Natural killer cell (primary cell): ENCODE measurements at regions not wholly inside any gene's neighbourhood (a gene's known extent, or its start where the extent isn't known, plus 50 kb on each side); places are given as distances from the start of the nearest gene placed in this dataset.

ENCODE experiments used
- ATAC-seq, 3 donors: fragments of 150-1000 bp in 2 of 3; fragments of 200-7000 bp in 1 of 3; cut with Tn5 transposase; 1 replicate in 1 of 3; 2 replicates in 2 of 3; pipeline ENCODE4 v1.10.0; 2021; ENCODE audit warnings: mild to moderate bottlenecking in 2 of 3, moderate library complexity in 2 of 3
- DNase-seq, 2 donors: peaks; one replicate each; pipeline versions ENCODE4 v3.0.0 to v3.0.0-alpha.2; 2013 to 2021; ENCODE audit warnings: mixed read lengths in 1 of 2
- H3K27ac ChIP-seq: one replicate; pipeline ENCODE4 v1.5.1; 2013; ENCODE audit warnings: mild to moderate bottlenecking, low read length
- H3K27me3 ChIP-seq: one replicate; pipeline ENCODE4 v1.6.1; 2013; ENCODE audit warnings: low read length; ENCODE audit not compliant: control insufficient read depth, insufficient read depth
- H3K36me3 ChIP-seq: one replicate; pipeline ENCODE4 v1.6.1; 2013; ENCODE audit warnings: low read length; ENCODE audit not compliant: control insufficient read depth, insufficient read depth
- H3K4me1 ChIP-seq: one replicate; pipeline ENCODE4 v1.6.1; 2013; ENCODE audit warnings: low read length; ENCODE audit not compliant: control insufficient read depth, insufficient read depth
- H3K4me3 ChIP-seq: one replicate; pipeline ENCODE4 v1.5.1; 2013; ENCODE audit warnings: low read length
- H3K9me3 ChIP-seq: one replicate; pipeline ENCODE4 v1.6.1; 2013; ENCODE audit warnings: low read length; ENCODE audit not compliant: control insufficient read depth, insufficient read depth
- H3K27ac Mint-ChIP-seq, 2 donors: one replicate each; pipeline ENCODE4 v1.8.0; 2022; ENCODE audit warnings: mild to moderate bottlenecking in 2 of 2, mixed read lengths in 2 of 2, moderate library complexity in 1 of 2
- H3K27me3 Mint-ChIP-seq, 2 donors: one replicate each; pipeline ENCODE4 v1.8.0; 2022; ENCODE audit warnings: low read depth in 2 of 2, mixed read lengths in 2 of 2
- H3K36me3 Mint-ChIP-seq: one replicate; pipeline ENCODE4 v1.8.0; 2022; ENCODE audit warnings: mixed read lengths
- H3K4me1 Mint-ChIP-seq, 2 donors: one replicate each; pipeline ENCODE4 v1.8.0; 2022; ENCODE audit warnings: mixed read lengths in 2 of 2
- H3K4me3 Mint-ChIP-seq: one replicate; pipeline ENCODE4 v1.8.0; 2022; ENCODE audit warnings: mild to moderate bottlenecking, moderate library complexity, mixed read lengths
- H3K9me3 Mint-ChIP-seq, 2 donors: one replicate each; pipeline ENCODE4 v1.8.0; 2022; ENCODE audit warnings: mixed read lengths in 2 of 2
- WGBS: methylation state at CpG from one replicate; pipeline ENCODE4 v1.1.7; 2013; ENCODE audit warnings: missing lambda C conversion rate; ENCODE audit not compliant: insufficient coverage; 5-methylcytosine and 5-hydroxymethylcytosine counted together
- intact Hi-C: fragments of 100-400 bp; cut with micrococcal nuclease; formaldehyde crosslinking; loops from one replicate; pipeline ENCODE4 v1.14.2; 2022
- TF ChIP-seq, protein P1 (sequence below): fragments of 200-600 bp; IDR thresholded peaks from one replicate; pipeline ENCODE4 v1.8.0; 2022; ENCODE audit warnings: antibody characterized with exemption

DNA sequence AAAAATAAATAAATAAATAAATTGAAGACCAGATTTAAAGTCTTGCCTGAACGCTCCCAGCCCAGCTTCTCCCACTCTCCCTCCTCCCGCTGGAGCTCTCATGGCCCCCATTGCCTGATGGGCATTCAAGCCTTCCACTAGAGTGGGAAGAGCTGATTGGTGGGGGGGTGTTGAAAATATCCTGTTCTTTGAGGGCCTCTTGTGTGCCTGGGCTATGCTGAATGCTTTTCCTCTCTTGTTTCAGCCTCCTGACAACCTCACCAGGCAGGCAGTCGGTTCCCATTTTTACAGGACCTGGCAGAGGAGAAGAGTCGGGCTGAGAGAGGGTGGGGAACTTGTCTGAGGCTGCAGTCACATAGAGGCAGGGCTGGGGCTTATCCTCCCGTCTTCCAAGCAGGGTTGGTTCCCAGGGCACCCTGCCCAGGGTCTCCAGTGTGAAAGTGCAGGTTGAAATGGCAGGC, 59.2 kb upstream of the SSBP3 start:
- peaks cover 40% of the 10 kb centered on the region for H3K4me1 ChIP-seq
- H3K36me3 ChIP-seq, result no peaks in the 10 kb centered on the region
- no peak overlapping the region for H3K4me3 ChIP-seq
- 55% methylated on average over 3 of the region's 5 CpGs for WGBS
- no peaks in the 10 kb centered on the region for H3K9me3 ChIP-seq
- no peak overlapping the region for H3K27ac ChIP-seq
- Mint-ChIP-seq H3K27ac (peak overlapping the region in 1 of 2 donors; percentile 79), H3K4me1 (peaks cover 27 to 47% of the 10 kb centered on the region in 2 donors), H3K4me3 (no peak overlapping the region), H3K9me3 (no peaks in the 10 kb centered on the region), H3K27me3 (no peaks in the 10 kb centered on the region), H3K36me3 (no peaks in the 10 kb centered on the region)
- intact Hi-C loops, result no loop called here
- DNase-seq (no peak), ATAC-seq (no peak)
- TF ChIP-seq, protein P1, sequence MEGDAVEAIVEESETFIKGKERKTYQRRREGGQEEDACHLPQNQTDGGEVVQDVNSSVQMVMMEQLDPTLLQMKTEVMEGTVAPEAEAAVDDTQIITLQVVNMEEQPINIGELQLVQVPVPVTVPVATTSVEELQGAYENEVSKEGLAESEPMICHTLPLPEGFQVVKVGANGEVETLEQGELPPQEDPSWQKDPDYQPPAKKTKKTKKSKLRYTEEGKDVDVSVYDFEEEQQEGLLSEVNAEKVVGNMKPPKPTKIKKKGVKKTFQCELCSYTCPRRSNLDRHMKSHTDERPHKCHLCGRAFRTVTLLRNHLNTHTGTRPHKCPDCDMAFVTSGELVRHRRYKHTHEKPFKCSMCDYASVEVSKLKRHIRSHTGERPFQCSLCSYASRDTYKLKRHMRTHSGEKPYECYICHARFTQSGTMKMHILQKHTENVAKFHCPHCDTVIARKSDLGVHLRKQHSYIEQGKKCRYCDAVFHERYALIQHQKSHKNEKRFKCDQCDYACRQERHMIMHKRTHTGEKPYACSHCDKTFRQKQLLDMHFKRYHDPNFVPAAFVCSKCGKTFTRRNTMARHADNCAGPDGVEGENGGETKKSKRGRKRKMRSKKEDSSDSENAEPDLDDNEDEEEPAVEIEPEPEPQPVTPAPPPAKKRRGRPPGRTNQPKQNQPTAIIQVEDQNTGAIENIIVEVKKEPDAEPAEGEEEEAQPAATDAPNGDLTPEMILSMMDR, result no peak
- no peaks in the 10 kb centered on the region for H3K27me3 ChIP-seq

DNA sequence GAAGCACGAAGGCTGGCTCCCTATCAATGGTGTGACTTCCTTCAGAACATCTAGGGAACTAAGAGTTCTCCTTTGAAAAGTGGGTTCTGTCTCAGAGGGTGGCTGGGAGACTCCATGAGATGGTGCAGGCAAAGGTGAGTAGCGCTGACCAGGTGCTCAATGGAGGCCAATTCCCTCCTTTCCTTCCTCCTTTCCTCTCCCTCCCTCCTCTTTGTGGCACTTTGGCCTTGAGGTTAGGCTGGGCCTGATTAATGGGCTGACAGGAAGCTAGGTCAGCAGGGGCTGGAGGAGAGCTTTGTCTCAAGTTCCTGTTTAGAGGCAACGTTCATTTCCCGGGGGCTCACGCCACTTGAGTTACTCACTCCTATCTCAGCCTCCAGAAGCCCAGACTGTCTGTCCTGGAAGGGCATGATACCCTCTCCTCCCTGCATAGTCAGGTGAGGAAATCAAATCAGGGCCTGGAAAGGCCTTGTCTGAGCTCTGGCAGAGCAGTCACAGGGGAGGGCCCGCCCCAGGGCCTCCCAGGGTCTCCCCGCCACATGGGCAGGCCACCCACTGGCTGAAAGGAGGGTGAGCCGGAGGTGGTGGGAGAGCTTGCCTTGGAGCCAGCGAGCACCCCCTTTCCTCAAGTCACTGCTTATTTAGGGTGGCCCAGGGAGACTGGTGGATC, 58.4 kb upstream of the SSBP3 start:
- Mint-ChIP-seq H3K9me3 (no peaks in the 10 kb centered on the region), H3K4me3 (no peak overlapping the region), H3K27ac (peak overlapping the region; percentile 58 to 74), H3K36me3 (no peaks in the 10 kb centered on the region), H3K27me3 (no peaks in the 10 kb centered on the region), H3K4me1 (peaks cover 26 to 49% of the 10 kb centered on the region in 2 donors)
- ATAC-seq (peak in 2 of 3 donors; percentile 41 to 63), DNase-seq (no peak)
- intact Hi-C loops, result no loop called here
- no peaks in the 10 kb centered on the region for H3K27me3 ChIP-seq
- no peaks in the 10 kb centered on the region for H3K9me3 ChIP-seq
- 41% methylated on average over 8 of the region's 9 CpGs for WGBS
- H3K4me1 ChIP-seq, result peaks cover 46% of the 10 kb centered on the region
- TF ChIP-seq, protein P1, result no peak
- H3K4me3 ChIP-seq, result no peak overlapping the region
- peak overlapping the region; percentile 39 for H3K27ac ChIP-seq
- no peaks in the 10 kb centered on the region for H3K36me3 ChIP-seq

DNA sequence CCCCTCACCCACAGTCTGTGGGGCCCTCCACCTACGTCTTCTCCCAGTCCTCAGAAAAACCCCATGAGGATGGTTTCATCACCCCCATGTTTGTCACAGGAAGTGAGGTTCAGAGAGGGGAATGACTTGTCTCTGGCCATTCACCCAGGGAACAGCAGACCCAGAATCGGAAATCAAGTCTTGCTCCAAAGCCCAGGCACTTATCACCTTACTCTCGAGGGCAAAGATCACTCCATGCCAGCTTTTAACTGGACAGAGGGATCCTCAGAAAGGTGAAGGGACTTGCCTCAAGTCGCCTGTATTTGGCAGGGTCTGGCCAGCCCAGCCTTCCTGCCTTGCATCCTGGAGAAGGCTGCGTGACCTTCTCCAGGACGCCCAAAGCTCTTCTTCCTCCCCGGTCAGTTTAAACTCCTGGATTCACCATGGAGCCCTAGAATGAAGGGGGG, 57.9 kb upstream of the SSBP3 start:
- H3K9me3 Mint-ChIP-seq, result no peaks in the 10 kb centered on the region
- Histone ChIP-seq H3K36me3 (no peaks in the 10 kb centered on the region), H3K4me3 (no peak overlapping the region), H3K27ac (peak overlapping the region; percentile 39), H3K4me1 (peaks cover 46% of the 10 kb centered on the region), H3K9me3 (no peaks in the 10 kb centered on the region), H3K27me3 (no peaks in the 10 kb centered on the region)
- peaks cover 20 to 49% of the 10 kb centered on the region in 2 donors for H3K4me1 Mint-ChIP-seq
- no peaks in the 10 kb centered on the region for H3K36me3 Mint-ChIP-seq
- DNase-seq, result peak in 1 of 2 donors; percentile 40
- no peaks in the 10 kb centered on the region for H3K27me3 Mint-ChIP-seq
- peak overlapping the region; percentile 58 to 74 for H3K27ac Mint-ChIP-seq
- ATAC-seq, result peak; percentile 53 to 86 (median 68)
- intact Hi-C loops, result no loop called here
- 76% methylated on average over 7 of the region's 7 CpGs for WGBS
- TF ChIP-seq, protein P1, result no peak
- H3K4me3 Mint-ChIP-seq, result no peak overlapping the region
